ENCODE measurements at regions not wholly inside any gene's neighbourhood (a gene's known extent, or its start where the extent isn't known, plus 50 kb on each side); places are given as distances from the start of the nearest gene placed in this dataset.

DNA sequence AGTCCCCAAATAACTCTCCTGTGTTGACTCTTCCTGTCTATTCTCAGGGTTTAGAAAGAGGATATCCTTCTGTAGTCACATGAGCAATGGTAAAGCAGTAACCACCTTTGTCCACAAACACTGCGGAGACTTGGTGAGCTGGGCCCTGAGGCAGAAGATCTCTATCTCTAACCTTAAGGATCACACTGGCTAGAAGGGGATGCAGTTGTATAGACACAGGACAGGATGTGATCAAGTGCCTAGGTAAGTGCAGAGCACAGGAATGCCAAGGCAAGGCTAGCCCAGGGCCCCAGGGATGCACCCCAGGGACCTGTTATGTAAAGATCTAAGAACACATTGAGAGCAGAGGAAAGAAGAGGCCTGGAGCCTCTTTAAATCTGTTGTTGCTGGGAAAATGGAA is 610.5 kb downstream of the IRX1 start:
- WGBS, 2 donors = 100% methylated on average over 1 of the region's 1 CpG
- no peak for TF ChIP-seq POLR2A (IDR thresholded peaks at IDR 0.05)
- TF ChIP-seq, protein P1, sequence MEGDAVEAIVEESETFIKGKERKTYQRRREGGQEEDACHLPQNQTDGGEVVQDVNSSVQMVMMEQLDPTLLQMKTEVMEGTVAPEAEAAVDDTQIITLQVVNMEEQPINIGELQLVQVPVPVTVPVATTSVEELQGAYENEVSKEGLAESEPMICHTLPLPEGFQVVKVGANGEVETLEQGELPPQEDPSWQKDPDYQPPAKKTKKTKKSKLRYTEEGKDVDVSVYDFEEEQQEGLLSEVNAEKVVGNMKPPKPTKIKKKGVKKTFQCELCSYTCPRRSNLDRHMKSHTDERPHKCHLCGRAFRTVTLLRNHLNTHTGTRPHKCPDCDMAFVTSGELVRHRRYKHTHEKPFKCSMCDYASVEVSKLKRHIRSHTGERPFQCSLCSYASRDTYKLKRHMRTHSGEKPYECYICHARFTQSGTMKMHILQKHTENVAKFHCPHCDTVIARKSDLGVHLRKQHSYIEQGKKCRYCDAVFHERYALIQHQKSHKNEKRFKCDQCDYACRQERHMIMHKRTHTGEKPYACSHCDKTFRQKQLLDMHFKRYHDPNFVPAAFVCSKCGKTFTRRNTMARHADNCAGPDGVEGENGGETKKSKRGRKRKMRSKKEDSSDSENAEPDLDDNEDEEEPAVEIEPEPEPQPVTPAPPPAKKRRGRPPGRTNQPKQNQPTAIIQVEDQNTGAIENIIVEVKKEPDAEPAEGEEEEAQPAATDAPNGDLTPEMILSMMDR (IDR thresholded peaks at IDR 0.05) = no peak
- no peak for DNase-seq (ENCODE audit: low spot score in 2 of 2)
- no peak overlapping the region for H3K4me3 ChIP-seq (ENCODE audit: low read depth, poor library complexity, severe bottlenecking)
- intact Hi-C loops (cut with DNase I; ENCODE audit: low total_unique reads) = no loop called here

DNA sequence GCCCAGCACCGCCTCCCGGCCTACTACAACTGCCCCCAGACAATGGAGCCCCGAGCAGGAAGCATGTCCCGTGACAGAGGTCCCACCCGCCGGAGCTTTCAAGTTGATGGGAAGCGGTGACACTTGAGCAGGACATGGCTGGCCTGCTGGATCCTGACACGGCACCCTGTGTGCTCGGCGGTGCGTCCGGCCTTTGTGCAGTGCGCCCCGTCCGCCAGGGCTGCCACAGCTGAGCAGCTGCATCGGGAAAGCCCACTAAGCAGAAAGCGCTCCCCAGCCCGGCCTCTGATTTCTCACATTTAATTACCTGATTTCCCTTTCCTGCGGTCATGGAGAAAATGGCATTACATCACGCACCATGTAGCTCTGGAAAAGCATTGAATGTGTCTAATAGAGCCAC is 611.9 kb downstream of the IRX1 start:
- intact Hi-C loops (cut with DNase I; ENCODE audit: low total_unique reads) = no loop called here
- TF ChIP-seq, protein P1 (IDR thresholded peaks at IDR 0.05) = no peak
- TF ChIP-seq POLR2A (IDR thresholded peaks at IDR 0.05) = no peak
- no peak overlapping the region for H3K4me3 ChIP-seq (ENCODE audit: low read depth, poor library complexity, severe bottlenecking)
- DNase-seq (ENCODE audit: low spot score in 2 of 2) = no peak
- WGBS, 2 donors = 93 to 96% methylated on average over 20 of the region's 20 CpGs

GRCh38 chr5:4208537-4208936 is 612.9 kb downstream of the IRX1 start:
- no peak for TF ChIP-seq POLR2A (IDR thresholded peaks at IDR 0.05)
- TF ChIP-seq, protein P1 (IDR thresholded peaks at IDR 0.05) = no peak
- intact Hi-C loops (cut with DNase I; ENCODE audit: low total_unique reads) = no loop called here
- no peak for DNase-seq (ENCODE audit: low spot score in 2 of 2)
- 88 to 92% methylated on average over 2 of the region's 2 CpGs for WGBS, 2 donors
- H3K4me3 ChIP-seq (ENCODE audit: low read depth, poor library complexity, severe bottlenecking) = no peak overlapping the region

DNA sequence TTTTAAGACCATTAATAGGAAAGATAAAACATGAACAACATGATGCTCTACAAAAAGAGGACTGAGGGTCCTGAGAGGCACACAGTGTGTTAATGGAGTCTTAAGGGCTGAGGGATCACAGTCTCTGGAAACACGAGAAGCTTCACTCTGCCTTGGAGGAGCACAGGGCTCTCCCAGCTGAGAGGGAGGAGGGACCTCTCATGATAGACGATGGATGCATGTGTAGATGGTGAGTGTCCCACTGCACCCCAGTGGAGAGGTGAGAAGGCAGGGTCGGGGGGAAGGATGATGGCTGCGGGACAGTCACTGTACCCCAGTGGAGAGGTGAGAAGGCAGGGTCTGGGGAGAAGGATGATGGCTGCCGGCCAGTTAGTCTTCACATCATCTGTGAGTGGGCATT is 613.4 kb downstream of the IRX1 start:
- no peak for TF ChIP-seq POLR2A (IDR thresholded peaks at IDR 0.05)
- TF ChIP-seq, protein P1 (IDR thresholded peaks at IDR 0.05) = no peak
- no peak overlapping the region for H3K4me3 ChIP-seq (ENCODE audit: low read depth, poor library complexity, severe bottlenecking)
- no peak for DNase-seq (ENCODE audit: low spot score in 2 of 2)
- intact Hi-C loops (cut with DNase I; ENCODE audit: low total_unique reads) = no loop called here
- WGBS, 2 donors = 88 to 91% methylated on average over 5 of the region's 5 CpGs

GRCh38 chr5:4212071-4212739 is 616.6 kb downstream of the IRX1 start:
- DNase-seq (ENCODE audit: low spot score in 2 of 2) = no peak
- WGBS, 2 donors = 78 to 81% methylated on average over 9 of the region's 9 CpGs
- intact Hi-C loops (cut with DNase I; ENCODE audit: low total_unique reads) = no loop called here
- no peak overlapping the region for H3K4me3 ChIP-seq (ENCODE audit: low read depth, poor library complexity, severe bottlenecking)
- TF ChIP-seq, protein P1 (IDR thresholded peaks at IDR 0.05) = no peak
- TF ChIP-seq POLR2A (IDR thresholded peaks at IDR 0.05) = no peak
